Esophagus muscularis mucosa (tissue), 3 donors: ENCODE measurements at regions not wholly inside any gene's neighbourhood (a gene's known extent, or its start where the extent isn't known, plus 50 kb on each side); places are given as distances from the start of the nearest gene placed in this dataset.

Source experiments
- POLR2A ChIP-seq: fragments of 450-650 bp; IDR thresholded peaks from one replicate; pipeline ENCODE4 v1.6.1; 2017; ENCODE audit warnings: antibody characterized with exemption, moderate library complexity, mild to moderate bottlenecking, low read depth
- TF ChIP-seq, protein P1 (sequence below), 3 experiments: fragments of 200-600 bp in 2 of 3; fragments of 450-650 bp in 1 of 3; sonication (generic) in 2 of 3; IDR thresholded peaks; one replicate each; pipeline ENCODE4 v1.5.1; 2017 to 2019; ENCODE audit warnings: antibody characterized with exemption in 3 of 3, mild to moderate bottlenecking in 2 of 3, moderate library complexity in 1 of 3

DNA sequence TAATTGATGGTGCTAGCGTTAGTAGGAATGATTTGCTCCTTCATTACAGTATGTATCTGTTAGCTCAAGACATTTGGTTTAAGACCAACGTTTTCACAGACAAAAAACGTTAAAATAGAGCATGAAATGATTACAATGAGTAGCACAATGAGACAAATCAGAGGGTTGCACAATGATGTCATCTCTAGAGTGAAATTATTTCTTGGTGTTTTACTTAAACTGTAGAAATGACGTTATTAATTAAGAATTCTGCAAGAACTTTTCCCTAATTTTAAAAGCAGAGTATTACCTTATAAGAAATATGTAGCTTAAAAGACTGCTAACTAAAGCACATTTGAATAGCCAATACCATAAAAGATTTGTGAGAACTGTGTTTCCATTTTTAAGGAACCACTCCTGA lies 373.4 kb upstream of the KIF2B start:
- no peak for TF ChIP-seq POLR2A
- TF ChIP-seq, protein P1, sequence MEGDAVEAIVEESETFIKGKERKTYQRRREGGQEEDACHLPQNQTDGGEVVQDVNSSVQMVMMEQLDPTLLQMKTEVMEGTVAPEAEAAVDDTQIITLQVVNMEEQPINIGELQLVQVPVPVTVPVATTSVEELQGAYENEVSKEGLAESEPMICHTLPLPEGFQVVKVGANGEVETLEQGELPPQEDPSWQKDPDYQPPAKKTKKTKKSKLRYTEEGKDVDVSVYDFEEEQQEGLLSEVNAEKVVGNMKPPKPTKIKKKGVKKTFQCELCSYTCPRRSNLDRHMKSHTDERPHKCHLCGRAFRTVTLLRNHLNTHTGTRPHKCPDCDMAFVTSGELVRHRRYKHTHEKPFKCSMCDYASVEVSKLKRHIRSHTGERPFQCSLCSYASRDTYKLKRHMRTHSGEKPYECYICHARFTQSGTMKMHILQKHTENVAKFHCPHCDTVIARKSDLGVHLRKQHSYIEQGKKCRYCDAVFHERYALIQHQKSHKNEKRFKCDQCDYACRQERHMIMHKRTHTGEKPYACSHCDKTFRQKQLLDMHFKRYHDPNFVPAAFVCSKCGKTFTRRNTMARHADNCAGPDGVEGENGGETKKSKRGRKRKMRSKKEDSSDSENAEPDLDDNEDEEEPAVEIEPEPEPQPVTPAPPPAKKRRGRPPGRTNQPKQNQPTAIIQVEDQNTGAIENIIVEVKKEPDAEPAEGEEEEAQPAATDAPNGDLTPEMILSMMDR (IDR thresholded peaks at IDR 0.05): no peak
